ENCODE measurements at regions not wholly inside any gene's neighbourhood (a gene's known extent, or its start where the extent isn't known, plus 50 kb on each side); places are given as distances from the start of the nearest gene placed in this dataset.

- in situ Hi-C loops (cut with HindIII; ENCODE audit: low pct_unique_long_range_greater_than_20kb, low sequenced_read_pairs), result no loop called here
- TF ChIP-seq JUND (IDR thresholded peaks at IDR 0.05; ENCODE audit: low read depth), result no peak
- DNase-seq (ENCODE audit: low read depth in 1 of 2, low spot score in 1 of 2), result peak in 1 of 2 experiments; percentile 24
Measured at GRCh38 chr1:163701783-163702374, 380.1 kb downstream of the NUF2 start.

GRCh38 chr1:163703794-163704193, 382.0 kb downstream of the NUF2 start:
- DNase-seq (ENCODE audit: low read depth in 1 of 2, low spot score in 1 of 2), result no peak
- no peak for TF ChIP-seq JUND (IDR thresholded peaks at IDR 0.05; ENCODE audit: low read depth)
- in situ Hi-C loops (cut with HindIII; ENCODE audit: low pct_unique_long_range_greater_than_20kb, low sequenced_read_pairs), result no loop called here

DNA sequence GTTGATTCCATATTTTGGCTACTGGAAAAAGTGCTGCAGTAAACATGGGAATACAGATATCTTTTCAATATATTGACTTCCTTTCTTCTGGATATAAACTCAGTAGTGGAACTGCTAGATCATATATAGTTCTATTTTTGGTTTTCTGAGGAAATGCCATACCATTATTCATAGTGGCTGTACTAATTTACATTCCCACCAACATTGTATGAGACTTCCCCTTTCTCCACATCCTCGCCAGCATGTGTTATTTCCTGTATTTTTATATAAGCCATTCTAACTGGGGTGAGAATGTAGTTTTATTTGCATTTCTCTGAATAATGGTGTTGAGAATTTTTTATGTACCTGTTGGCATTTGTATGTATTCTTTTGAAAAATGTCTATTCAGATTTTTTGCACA, 385.2 kb downstream of the NUF2 start:
- in situ Hi-C loops (cut with HindIII; ENCODE audit: low pct_unique_long_range_greater_than_20kb, low sequenced_read_pairs), result no loop called here
- DNase-seq (ENCODE audit: low read depth in 1 of 2, low spot score in 1 of 2), result no peak
- no peak for TF ChIP-seq JUND (IDR thresholded peaks at IDR 0.05; ENCODE audit: low read depth)

GRCh38 chr1:163709636-163710035, 387.9 kb downstream of the NUF2 start:
- no peak for TF ChIP-seq JUND (IDR thresholded peaks at IDR 0.05; ENCODE audit: low read depth)
- DNase-seq (ENCODE audit: low read depth in 1 of 2, low spot score in 1 of 2), result no peak
- in situ Hi-C loops (cut with HindIII; ENCODE audit: low pct_unique_long_range_greater_than_20kb, low sequenced_read_pairs), result no loop called here

- TF ChIP-seq JUND (IDR thresholded peaks at IDR 0.05; ENCODE audit: low read depth), result no peak
- DNase-seq (ENCODE audit: low read depth in 1 of 2, low spot score in 1 of 2), result no peak
- in situ Hi-C loops (cut with HindIII; ENCODE audit: low pct_unique_long_range_greater_than_20kb, low sequenced_read_pairs), result no loop called here
Measured at GRCh38 chr1:163712321-163712720, 390.6 kb downstream of the NUF2 start.

GRCh38 chr1:163720294-163720693, 398.5 kb downstream of the NUF2 start:
- DNase-seq (ENCODE audit: low read depth in 1 of 2, low spot score in 1 of 2), result no peak
- in situ Hi-C loops (cut with HindIII; ENCODE audit: low pct_unique_long_range_greater_than_20kb, low sequenced_read_pairs), result no loop called here
- TF ChIP-seq JUND (IDR thresholded peaks at IDR 0.05; ENCODE audit: low read depth), result no peak

GRCh38 chr1:163725551-163725950, 403.8 kb downstream of the NUF2 start:
- in situ Hi-C loops (cut with HindIII; ENCODE audit: low pct_unique_long_range_greater_than_20kb, low sequenced_read_pairs), result no loop called here
- TF ChIP-seq JUND (IDR thresholded peaks at IDR 0.05; ENCODE audit: low read depth), result no peak
- no peak for DNase-seq (ENCODE audit: low read depth in 1 of 2, low spot score in 1 of 2)

DNA sequence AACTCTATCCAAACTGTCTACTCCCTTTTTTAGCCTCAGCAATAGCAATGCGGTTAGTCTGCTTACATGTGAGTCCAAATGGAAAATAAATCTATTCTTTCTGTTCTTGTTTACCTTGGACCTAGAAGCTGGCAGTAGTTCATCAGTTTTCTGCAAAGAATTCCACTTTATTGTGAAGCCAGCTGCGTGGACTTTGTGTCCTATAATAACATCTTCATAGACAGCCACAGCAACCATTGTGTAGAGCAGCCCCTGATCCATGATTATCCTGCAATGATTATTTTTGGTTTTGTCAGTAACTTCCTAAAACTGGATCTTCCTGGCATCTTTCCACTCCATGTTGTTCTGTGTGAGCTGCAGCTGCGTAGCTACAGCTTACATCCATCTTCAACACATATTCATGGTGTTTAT, 408.7 kb downstream of the NUF2 start:
- no peak for DNase-seq (ENCODE audit: low read depth in 1 of 2, low spot score in 1 of 2)
- no peak for TF ChIP-seq JUND (IDR thresholded peaks at IDR 0.05; ENCODE audit: low read depth)
- in situ Hi-C loops (cut with HindIII; ENCODE audit: low pct_unique_long_range_greater_than_20kb, low sequenced_read_pairs), result no loop called here

- no peak for DNase-seq (ENCODE audit: low read depth in 1 of 2, low spot score in 1 of 2)
- in situ Hi-C loops (cut with HindIII; ENCODE audit: low pct_unique_long_range_greater_than_20kb, low sequenced_read_pairs), result no loop called here
- no peak for TF ChIP-seq JUND (IDR thresholded peaks at IDR 0.05; ENCODE audit: low read depth)
Measured at GRCh38 chr1:163737261-163737660, 415.5 kb downstream of the NUF2 start.

GRCh38 chr1:163744301-163744887, 422.6 kb downstream of the NUF2 start:
- in situ Hi-C loops (cut with HindIII; ENCODE audit: low pct_unique_long_range_greater_than_20kb, low sequenced_read_pairs), result no loop called here
- no peak for TF ChIP-seq JUND (IDR thresholded peaks at IDR 0.05; ENCODE audit: low read depth)
- DNase-seq (ENCODE audit: low read depth in 1 of 2, low spot score in 1 of 2), result no peak

DNA sequence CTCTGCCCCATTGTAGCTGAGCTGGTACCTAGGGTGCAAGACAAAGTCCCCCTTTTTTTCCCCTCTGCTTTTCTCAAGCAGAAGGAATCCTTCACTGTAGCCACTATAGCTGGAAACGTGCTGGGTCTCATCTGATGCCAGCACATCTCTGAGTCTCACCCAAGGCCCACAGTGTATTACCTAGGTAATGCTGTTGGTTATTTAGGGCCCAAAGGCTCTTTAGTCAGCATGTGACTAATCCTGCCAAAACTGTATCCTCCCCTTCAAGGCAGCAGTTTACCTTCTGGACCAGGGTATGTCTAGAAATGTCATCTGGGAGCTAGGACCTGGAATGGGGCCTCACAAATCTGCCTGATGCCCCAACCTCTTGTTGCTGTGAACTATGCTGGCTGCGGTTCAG, 423.4 kb downstream of the NUF2 start:
- no peak for DNase-seq (ENCODE audit: low read depth in 1 of 2, low spot score in 1 of 2)
- TF ChIP-seq JUND (IDR thresholded peaks at IDR 0.05; ENCODE audit: low read depth), result no peak
- in situ Hi-C loops (cut with HindIII; ENCODE audit: low pct_unique_long_range_greater_than_20kb, low sequenced_read_pairs), result no loop called here

DNA sequence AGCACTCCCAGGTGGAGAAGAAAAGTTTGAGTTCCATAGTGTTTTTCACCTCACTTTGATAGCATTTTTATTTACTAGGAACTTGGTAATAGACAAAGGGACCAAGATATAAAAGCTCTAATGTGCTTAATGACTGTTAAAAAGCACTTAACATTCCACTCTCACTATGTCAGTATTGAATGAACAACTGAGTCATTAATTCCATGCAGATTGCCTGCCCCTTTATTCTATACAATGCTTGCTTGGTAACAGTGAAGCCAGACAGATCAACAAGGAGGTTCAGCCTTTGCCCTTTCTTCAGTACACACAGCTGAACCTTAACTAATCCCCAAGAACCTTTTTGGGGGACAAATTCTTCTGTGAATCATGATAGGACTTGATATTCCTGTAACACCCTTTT, 425.5 kb downstream of the NUF2 start:
- in situ Hi-C loops (cut with HindIII; ENCODE audit: low pct_unique_long_range_greater_than_20kb, low sequenced_read_pairs), result no loop called here
- no peak for DNase-seq (ENCODE audit: low read depth in 1 of 2, low spot score in 1 of 2)
- TF ChIP-seq JUND (IDR thresholded peaks at IDR 0.05; ENCODE audit: low read depth), result no peak

DNA sequence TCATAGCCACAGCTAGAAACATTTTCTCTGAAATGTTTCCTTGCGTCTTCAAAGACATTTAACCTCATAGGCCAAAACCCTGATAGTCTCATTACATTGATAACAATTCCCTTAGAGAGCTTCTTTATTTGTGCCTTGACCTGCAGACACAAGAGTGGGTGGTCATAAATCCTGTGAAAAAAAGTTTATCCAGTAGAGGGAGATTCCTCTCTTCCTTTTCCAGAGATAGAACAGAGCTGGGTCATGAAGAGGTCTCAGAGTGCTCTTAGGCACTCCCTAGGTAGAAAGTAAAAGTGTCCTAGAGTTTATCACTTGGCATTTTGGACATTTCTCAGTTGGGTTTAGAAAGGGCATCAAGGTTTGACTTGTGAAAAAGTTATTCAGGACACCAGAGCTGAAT, 426.1 kb downstream of the NUF2 start:
- in situ Hi-C loops (cut with HindIII; ENCODE audit: low pct_unique_long_range_greater_than_20kb, low sequenced_read_pairs), result no loop called here
- TF ChIP-seq JUND (IDR thresholded peaks at IDR 0.05; ENCODE audit: low read depth), result no peak
- DNase-seq (ENCODE audit: low read depth in 1 of 2, low spot score in 1 of 2), result no peak
